HG03520 (cell line): ENCODE measurements at regions not wholly inside any gene's neighbourhood (a gene's known extent, or its start where the extent isn't known, plus 50 kb on each side); places are given as distances from the start of the nearest gene placed in this dataset.

Source experiments
- ATAC-seq: cut with Tn5 transposase; IDR thresholded peaks from one replicate; pipeline ENCODE4 v1.9.1; 2021; ENCODE audit warnings: mild to moderate bottlenecking, moderate library complexity; ENCODE audit not compliant: unreplicated experiment

DNA sequence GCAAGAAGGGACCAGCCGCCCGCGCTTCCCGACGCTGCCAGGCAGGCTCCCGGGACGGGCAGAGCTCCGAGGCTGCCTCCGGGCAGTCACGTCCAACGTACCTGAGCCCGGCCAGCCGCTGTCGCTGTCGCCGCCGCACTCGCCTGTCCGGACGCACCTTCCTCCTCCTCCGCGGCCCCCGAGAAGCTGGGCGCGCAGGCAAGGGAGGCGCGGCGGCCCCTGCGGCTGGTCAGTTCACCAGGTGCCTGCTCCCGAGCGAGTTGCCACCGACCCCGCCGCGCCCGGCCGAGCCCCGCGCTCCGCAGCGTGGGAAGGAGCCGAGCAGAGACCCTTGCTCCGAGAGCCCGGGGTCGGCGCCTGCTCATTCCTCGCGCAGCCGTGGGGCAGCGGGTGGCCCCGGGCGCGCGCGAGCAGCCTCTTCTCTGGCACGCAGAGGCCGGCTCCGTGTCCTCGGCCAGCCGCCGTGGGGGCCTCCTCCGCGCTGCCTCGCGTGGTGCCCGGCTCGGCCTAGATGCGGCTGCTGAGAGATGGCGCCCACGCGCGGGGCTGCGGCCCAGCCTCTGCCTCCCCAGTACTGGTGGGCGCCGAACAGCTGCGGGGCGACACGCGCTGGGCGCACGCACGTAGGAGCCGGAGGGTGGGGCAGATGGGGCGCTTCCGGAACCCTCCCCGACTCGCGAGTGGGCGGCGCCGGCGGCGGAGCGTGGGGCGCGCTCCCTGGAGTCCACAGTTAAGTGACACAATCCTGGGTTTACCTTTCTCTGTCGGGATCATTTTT, 419.4 kb downstream of the UQCRFS1 start:
- no peak for ATAC-seq

DNA sequence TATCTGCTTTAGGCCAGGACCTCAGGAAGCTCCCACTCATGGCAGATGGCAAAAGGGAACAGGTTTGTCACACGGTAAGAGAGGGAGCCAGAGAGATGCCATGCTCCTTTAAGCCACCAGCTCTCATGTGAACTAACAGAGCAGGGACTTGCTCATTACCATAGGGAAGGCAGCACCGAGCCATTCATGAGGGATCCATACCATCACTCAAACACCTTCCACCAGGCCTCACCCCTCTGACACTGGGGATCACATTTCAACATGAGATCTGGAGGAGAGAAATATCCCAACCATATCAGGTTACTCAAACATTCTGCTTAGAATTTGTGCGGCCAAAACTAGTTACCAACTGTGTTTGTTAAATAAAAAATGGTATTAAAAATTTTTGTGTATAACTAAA, 427.0 kb downstream of the UQCRFS1 start:
- no peak for ATAC-seq

GRCh38 chr19:28764066-28764465, 448.9 kb downstream of the UQCRFS1 start:
- no peak for ATAC-seq

DNA sequence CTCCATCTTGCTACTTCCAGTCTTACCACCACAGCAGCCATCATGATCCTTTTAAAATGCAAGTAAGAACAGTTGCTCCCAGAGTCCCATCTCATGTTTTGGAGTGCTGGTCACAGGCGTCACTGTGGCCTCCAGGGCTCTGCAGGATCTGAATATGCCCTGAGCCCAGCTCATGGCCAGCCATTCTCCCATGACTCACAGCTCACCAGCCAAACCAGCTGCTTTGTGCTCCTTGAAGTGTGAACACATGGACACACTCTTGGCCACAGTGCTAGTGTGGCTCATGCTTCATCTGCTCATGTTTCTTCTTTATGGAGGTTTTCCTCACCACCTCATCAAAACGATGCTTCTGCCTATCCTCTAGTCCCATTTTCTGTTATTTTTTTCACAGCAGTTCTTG, 466.5 kb downstream of the UQCRFS1 start:
- no peak for ATAC-seq

- ATAC-seq, result no peak
Measured at GRCh38 chr19:28744943-28745342, 468.0 kb downstream of the UQCRFS1 start.

- ATAC-seq, result no peak
Measured at GRCh38 chr19:28744014-28744413, 468.9 kb downstream of the UQCRFS1 start.

DNA sequence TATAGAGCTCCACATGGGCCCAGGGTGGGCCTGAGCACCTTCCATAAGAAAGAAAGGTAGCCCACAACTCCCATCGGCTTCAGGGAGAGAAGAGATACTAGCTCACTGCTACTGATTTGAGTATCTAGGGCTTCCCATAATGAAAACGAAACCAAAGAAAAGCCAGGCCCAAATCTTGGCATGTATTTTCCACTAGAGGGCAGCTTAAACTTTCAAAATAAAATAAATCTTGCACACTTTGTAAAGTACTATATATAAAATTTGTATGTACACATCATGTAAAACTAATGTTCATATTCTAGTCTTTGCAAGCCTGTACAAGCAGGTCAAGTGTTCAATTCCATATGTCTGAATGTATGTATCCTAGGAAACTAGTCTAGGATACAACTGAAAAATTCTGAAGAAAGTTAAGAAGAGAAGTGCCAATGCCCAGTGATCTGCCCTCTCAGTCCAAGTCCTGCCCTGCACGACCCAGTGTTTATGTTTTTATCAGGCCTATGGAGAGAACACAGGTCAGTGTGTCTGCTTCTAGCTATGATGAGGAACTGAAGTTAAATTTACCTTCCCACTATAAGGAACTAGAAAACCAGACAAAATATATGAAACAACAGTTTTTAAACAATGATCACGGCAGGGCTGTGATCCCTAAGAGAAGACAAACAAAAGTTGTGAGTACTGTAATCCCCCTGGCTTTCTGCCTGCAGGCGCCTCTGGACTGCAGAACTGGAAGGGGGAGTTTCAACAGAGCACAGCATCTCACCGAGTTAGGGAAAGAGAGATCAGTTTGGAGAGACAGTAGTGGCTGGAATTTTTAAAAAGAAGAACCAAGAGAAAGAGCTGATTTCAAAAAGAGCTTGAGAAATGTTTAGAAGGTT, 475.7 kb downstream of the UQCRFS1 start:
- ATAC-seq, result no peak

DNA sequence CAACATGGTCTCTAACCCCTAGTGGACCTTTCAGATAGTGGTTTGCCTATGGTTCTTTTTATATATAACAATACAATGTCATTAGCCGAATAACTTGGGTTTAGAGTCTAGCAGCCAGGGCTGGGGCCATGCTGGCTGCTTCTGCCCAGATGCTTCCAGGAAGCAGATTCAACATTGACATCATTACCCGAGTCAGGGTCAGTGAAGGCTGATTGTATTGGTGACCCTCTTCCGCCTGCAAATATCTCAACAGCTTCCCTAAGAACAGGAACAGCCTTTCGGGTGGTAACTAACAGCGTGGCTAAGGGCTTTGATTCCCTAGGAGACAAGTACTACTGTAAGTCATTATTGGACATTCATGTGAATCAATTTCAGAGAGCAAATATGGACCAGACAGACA, 476.4 kb downstream of the UQCRFS1 start:
- no peak for ATAC-seq

GRCh38 chr19:28731577-28731976, 481.4 kb downstream of the UQCRFS1 start:
- no peak for ATAC-seq

DNA sequence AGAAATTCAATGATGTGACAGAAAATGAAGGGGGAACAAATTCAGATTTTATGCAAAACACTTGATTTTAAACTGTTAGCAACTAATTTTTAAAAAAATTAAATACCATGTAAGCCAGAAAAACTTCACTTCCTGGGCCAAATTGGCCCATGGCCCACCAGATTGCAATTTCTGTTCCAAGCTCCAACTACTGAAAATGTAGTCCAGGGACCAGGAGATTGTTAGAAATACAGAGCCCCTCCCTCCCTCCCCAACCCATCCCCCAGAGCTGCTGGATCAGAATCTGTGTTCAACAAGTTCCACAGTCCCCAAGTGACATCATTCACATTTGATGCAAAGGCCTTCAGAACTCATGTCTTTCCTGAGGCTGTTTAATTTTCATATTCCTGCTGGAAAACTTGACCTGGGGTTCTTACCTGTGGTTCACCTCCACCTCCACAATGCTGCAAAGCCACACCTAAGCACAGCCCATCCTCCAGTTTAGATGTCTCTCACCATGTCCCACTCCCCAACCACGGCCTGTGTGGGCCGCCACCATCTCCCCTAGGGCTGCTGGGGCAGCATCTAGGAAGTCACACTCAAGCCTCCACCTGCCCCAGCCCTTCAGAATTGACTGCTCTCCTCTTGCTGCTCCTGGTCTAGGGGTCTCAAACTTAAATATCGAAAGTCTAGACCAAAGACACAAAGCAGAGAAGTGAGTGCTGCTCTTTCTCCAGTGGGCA, 482.0 kb downstream of the UQCRFS1 start:
- no peak for ATAC-seq

DNA sequence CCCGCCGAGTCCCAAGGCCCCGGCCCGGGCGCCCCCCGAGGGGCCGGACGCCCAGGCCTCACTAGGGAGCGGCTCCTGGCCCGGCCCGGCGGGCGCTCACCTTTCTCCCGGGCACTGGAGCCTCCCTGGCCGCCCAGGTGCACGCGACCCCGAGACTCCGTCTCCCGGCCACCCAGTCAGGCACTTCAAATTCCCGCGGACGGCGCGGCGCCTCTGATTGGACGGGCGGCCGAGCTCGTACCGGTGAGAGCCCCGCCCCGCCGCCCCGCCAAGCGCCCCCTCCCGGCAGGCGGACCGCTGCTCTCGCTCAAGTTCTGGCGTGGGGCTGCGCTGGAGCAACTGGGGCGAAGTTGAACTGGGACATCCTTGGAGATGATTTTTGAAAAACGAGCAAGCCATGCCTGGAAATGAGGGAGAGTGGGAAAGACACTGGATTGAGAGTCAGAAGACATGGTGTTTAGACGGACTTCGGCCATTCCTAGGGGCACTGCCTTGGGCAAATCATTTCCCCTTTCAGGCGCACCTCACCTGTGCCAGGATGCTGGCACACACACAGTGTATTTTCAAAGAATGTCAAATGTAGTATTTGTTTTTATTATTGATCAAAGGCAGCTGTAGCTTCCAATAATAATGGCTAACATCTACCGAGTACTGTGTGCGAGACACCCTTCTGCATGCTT, 485.3 kb downstream of the UQCRFS1 start:
- ATAC-seq, result no peak

DNA sequence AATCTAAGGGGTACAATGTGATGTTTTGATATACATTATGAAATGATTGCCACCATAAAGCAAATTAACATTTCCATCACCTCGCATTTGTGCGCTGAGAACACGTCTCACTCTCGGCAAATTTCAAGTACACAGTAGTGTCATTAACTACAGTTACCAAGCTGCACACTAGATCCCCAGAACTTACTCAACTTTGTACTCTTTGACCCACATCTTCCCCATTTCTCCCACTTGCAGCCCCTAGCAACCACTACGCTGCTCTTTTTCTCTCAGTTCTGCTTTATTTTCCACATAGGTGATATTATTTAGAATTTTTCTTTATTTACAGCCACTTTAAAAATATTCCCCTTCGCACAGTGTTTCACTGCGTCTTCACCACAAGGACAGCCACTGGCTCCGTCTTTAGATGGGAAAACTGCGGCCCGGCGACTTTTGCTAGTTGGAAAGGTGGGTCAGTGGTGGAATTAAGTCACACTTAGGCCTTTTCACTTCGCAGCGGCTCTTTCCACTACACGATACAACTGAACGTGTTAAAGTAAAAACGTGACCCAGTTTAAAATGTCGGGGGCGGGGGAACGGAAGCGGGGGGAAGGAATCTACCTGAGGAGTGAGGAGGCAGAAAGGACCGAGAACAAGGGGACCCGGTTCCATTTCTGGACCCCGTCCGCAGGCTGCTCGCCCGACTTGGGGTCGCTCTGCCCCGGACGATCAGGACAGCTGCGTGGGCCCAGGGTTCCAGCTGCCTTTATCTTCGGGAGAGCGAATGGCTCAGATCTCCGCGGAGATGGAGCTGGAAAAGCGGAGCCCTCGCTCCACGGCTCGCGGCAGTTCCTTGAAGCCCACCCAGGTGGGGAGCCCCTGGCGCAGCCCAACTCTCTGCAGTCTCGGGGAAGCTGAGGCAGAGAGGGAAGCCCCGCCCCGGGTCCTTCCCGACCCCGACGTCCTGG, 486.1 kb downstream of the UQCRFS1 start:
- ATAC-seq, result no peak

- ATAC-seq, result no peak
Measured at GRCh38 chr19:28718909-28719308, 494.0 kb downstream of the UQCRFS1 start.

DNA sequence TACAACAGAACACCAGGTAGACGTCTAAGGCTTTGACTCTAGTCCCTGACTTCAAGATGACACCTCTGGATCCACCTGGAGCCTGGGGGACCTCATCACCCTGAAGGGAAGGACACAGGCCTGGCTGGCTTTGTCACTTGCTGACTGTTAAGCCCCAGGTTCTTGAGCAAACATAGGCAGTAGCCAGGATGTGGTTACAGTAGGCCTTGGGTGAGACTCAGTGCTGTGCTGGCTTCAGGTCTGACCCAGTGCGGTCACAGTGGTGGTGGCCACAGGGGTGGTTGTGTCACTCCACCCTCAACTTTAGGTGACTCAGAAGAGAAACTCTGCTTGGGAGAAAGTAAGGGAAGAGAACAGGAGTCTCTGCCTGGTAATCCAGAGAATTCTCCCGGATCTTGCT, 497.8 kb downstream of the UQCRFS1 start:
- no peak for ATAC-seq

DNA sequence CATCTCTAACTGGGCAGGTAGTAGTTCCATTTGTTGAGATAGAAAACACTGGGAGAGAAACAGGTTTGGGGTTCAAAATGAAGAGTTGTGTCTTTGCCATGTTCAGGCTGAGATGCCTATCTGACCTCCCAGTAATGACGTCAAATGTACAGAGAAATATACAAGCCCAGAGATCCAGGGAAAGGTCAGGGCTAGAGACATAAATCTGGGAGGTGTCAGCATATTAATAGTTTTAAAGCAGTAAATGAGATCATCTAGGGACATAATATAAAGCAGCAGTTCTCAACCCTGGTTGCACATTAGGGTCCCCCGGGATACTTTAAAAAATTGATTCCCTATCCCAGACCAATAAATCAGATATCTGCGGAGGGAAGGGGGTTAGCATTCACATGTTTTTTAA, 501.5 kb downstream of the UQCRFS1 start:
- no peak for ATAC-seq

DNA sequence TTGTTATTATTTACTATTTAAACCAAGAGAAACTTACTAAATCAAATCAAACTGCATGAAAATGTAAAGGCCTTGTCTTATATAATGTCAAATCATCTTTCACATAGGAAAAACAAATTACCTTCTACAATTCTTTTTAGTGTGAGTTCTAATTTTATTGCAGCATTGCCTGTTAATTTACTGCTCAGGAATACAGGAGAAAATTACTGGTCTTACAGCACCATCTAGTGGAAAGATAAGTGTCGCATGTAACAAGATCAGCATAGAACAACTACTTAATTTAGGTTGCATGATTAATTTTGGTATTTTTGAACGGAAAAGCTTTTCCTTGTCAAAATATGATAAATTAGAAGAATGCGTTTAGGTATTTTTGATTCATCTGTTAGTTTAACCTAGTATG, 502.7 kb downstream of the UQCRFS1 start:
- ATAC-seq, result no peak

GRCh38 chr19:28706693-28707092, 506.3 kb downstream of the UQCRFS1 start:
- no peak for ATAC-seq

DNA sequence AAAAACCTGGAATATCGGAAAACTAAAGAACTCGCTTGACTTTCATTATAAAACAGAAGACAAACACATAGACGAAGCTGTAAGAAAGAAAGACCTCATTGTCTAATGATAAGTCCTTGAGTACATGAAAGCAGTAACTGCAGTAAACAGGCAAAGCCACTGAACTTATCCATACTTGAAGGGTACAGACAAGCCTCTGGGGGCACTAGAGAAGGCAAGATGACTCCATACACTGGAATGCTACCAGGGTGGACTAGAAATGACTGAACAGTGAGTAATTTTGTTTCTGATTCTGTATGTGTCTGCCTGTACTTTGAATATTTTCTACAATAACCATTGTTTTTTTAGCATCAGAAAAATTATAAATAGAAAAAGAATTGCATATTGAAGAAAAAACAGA, 507.9 kb downstream of the UQCRFS1 start:
- no peak for ATAC-seq

DNA sequence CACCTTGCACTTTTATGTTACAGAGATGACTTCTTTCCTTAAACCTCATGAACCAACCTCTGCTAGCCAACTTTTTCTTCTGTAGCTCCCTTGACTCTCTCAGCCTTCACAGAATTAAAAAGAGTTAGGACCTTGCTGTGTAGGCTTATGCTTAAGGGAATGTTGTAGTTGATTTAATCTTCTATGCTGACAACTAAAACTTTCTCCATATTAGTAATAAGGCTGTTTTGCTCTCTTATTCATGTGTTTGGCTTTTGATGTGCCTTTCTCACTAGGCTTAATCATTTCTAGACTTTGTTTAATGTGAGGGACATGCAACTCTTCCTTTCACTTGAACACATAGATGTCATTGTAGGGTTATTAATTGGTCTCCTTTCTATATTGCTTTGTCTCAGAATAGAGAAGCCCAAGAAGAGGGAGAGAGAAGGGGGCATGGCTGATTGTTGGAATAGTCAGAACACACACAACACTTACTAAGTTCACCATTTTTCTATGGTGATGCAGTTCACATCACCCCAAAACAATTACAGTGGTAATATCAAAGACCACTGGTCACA, 509.5 kb downstream of the UQCRFS1 start:
- no peak for ATAC-seq

DNA sequence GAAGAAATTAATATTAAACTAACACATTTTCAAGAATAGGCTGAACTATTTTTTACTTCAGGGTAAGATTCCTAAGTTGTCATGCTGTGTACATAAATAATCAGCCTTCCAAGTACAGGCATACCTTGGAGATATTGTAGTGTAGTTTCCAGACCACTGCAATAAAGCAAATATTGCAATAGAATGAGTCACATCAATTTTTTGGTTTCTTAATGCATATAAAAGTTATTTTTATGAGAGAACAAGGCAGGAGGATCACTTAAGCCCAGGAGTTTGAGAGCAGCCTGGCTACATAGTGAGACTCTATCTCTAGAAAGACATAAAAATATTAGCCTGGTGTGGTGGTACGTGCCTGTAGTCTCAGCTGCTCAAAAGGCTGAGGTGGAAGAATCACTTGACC, 511.5 kb downstream of the UQCRFS1 start:
- no peak for ATAC-seq
